ENCODE measurements at regions not wholly inside any gene's neighbourhood (a gene's known extent, or its start where the extent isn't known, plus 50 kb on each side); places are given as distances from the start of the nearest gene placed in this dataset.

- no peaks in the 10 kb centered on the region for H3K36me3 Mint-ChIP-seq
- H3K4me3 Mint-ChIP-seq: no peak overlapping the region
- no peak for ATAC-seq (ENCODE audit: low read depth)
- H3K27me3 Mint-ChIP-seq: peaks cover 6% of the 10 kb centered on the region
- H3K27ac Mint-ChIP-seq: no peak overlapping the region
- POLR2A ChIA-PET: no interaction called here
- no peaks in the 10 kb centered on the region for H3K9me3 Mint-ChIP-seq
- no peaks in the 10 kb centered on the region for H3K4me1 Mint-ChIP-seq
- DNase-seq: no peak
Measured at GRCh38 chr13:76489274-76489673, 396.9 kb downstream of the KCTD12 start.

DNA sequence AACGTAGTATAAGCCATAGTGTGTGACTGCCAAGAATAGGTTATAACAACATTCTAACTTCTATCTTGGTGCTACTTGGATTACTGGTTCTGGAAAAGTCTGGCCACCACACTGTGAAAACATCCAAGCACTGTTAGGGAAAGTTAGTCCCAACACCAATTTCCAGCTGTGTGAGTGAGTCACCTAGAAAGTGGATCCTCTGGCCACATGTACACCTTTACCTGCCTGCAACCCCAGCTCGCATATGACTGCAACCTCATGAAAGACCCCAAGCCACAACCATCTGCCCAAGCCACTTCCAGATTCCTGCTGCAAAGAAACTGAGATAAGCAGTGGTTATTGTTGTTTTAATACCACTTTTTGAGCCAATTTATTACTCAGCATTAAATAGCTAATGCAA lies 404.5 kb downstream of the KCTD12 start:
- no peak for DNase-seq
- ATAC-seq (ENCODE audit: low read depth): no peak
- Mint-ChIP-seq H3K27me3 (no peaks in the 10 kb centered on the region), H3K9me3 (no peaks in the 10 kb centered on the region), H3K4me1 (no peaks in the 10 kb centered on the region), H3K4me3 (no peak overlapping the region), H3K27ac (no peak overlapping the region), H3K36me3 (no peaks in the 10 kb centered on the region)
- POLR2A ChIA-PET: no interaction called here

- H3K27ac Mint-ChIP-seq: no peak overlapping the region
- no peaks in the 10 kb centered on the region for H3K36me3 Mint-ChIP-seq
- DNase-seq (no peak), ATAC-seq (ENCODE audit: low read depth) (no peak)
- H3K4me1 Mint-ChIP-seq: no peaks in the 10 kb centered on the region
- H3K4me3 Mint-ChIP-seq: no peak overlapping the region
- POLR2A ChIA-PET: no interaction called here
- peaks cover 3% of the 10 kb centered on the region for H3K27me3 Mint-ChIP-seq
- no peaks in the 10 kb centered on the region for H3K9me3 Mint-ChIP-seq
Measured at GRCh38 chr13:76474966-76475365, 411.2 kb downstream of the KCTD12 start.

- no peak overlapping the region for H3K4me3 Mint-ChIP-seq
- H3K27me3 Mint-ChIP-seq: peaks cover 3% of the 10 kb centered on the region
- no peak overlapping the region for H3K27ac Mint-ChIP-seq
- no peaks in the 10 kb centered on the region for H3K4me1 Mint-ChIP-seq
- DNase-seq: no peak
- no peaks in the 10 kb centered on the region for H3K36me3 Mint-ChIP-seq
- no peak for ATAC-seq (ENCODE audit: low read depth)
- H3K9me3 Mint-ChIP-seq: no peaks in the 10 kb centered on the region
- POLR2A ChIA-PET: no interaction called here
Measured at GRCh38 chr13:76474356-76474755, 411.8 kb downstream of the KCTD12 start.

DNA sequence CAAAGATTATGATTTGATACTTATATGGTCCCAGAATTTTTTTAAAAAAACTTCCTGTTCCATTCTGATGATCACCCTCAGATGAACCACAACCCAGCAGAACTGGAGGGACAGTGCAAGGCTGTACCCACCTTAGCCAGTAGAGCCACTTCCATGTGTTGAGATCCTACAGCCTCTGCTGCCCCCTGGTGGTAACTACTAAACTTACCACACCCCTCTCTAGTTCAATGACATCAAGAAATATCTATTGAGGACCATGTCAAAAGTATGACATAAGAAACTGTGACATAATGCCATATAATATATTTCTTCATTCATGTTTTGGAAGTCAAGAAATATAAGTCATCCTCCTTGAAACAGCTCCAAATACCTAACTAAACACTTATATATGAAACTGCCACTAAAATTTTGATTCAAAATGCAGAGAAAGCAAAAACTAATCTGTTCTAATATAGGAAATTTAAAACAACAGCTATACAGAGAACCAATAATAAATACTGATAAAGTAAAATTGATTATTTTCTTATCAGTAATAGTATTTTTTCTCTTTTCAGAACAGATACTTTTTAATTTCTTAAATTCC lies 412.6 kb downstream of the KCTD12 start:
- no peaks in the 10 kb centered on the region for H3K9me3 Mint-ChIP-seq
- DNase-seq (peak; percentile 41), ATAC-seq (ENCODE audit: low read depth) (peak; percentile 97)
- no peaks in the 10 kb centered on the region for H3K4me1 Mint-ChIP-seq
- H3K27me3 Mint-ChIP-seq: peaks cover 3% of the 10 kb centered on the region
- POLR2A ChIA-PET: no interaction called here
- H3K27ac Mint-ChIP-seq: no peak overlapping the region
- no peaks in the 10 kb centered on the region for H3K36me3 Mint-ChIP-seq
- H3K4me3 Mint-ChIP-seq: no peak overlapping the region

GRCh38 chr13:76472916-76473315 lies 413.3 kb downstream of the KCTD12 start:
- no peak for ATAC-seq (ENCODE audit: low read depth)
- H3K27me3 Mint-ChIP-seq: peaks cover 3% of the 10 kb centered on the region
- H3K36me3 Mint-ChIP-seq: no peaks in the 10 kb centered on the region
- H3K4me1 Mint-ChIP-seq: no peaks in the 10 kb centered on the region
- no peak for DNase-seq
- POLR2A ChIA-PET: no interaction called here
- H3K4me3 Mint-ChIP-seq: no peak overlapping the region
- no peaks in the 10 kb centered on the region for H3K9me3 Mint-ChIP-seq
- H3K27ac Mint-ChIP-seq: no peak overlapping the region

- Mint-ChIP-seq H3K4me3 (no peak overlapping the region), H3K9me3 (no peaks in the 10 kb centered on the region), H3K27me3 (peaks cover 3% of the 10 kb centered on the region), H3K27ac (no peak overlapping the region), H3K4me1 (no peaks in the 10 kb centered on the region), H3K36me3 (no peaks in the 10 kb centered on the region)
- no peak for ATAC-seq (ENCODE audit: low read depth)
- no peak for DNase-seq
- POLR2A ChIA-PET: no interaction called here
Measured at GRCh38 chr13:76471486-76471885, 414.7 kb downstream of the KCTD12 start.

GRCh38 chr13:76470991-76471390 lies 415.2 kb downstream of the KCTD12 start:
- H3K36me3 Mint-ChIP-seq: no peaks in the 10 kb centered on the region
- H3K4me3 Mint-ChIP-seq: no peak overlapping the region
- H3K4me1 Mint-ChIP-seq: no peaks in the 10 kb centered on the region
- no peaks in the 10 kb centered on the region for H3K9me3 Mint-ChIP-seq
- H3K27me3 Mint-ChIP-seq: peaks cover under 1% of the 10 kb centered on the region
- DNase-seq: no peak
- no peak for ATAC-seq (ENCODE audit: low read depth)
- POLR2A ChIA-PET: no interaction called here
- H3K27ac Mint-ChIP-seq: no peak overlapping the region

DNA sequence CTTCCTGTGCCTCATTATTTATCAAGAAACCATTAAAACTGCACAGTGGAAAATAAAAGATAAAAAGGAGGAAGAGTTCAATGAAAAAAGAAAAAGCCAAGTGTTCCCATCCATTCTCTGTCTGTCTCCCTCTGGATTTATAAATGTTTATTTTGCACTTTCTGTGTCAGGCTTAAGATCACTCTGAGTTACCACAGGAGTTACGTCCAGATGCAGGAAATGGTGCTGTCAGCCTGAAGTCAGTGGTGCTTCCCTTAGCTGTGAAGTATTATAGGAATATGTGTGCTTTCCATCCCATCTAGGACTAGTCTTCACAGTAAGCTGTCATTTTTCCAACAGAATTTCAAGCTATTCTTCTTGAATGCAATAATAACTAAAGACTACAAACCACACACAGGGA lies 420.2 kb downstream of the KCTD12 start:
- no peak for DNase-seq
- POLR2A ChIA-PET: no interaction called here
- no peak for ATAC-seq (ENCODE audit: low read depth)
- Mint-ChIP-seq H3K9me3 (no peaks in the 10 kb centered on the region), H3K4me3 (no peak overlapping the region), H3K36me3 (no peaks in the 10 kb centered on the region), H3K27me3 (no peaks in the 10 kb centered on the region), H3K4me1 (no peaks in the 10 kb centered on the region), H3K27ac (no peak overlapping the region)

- Mint-ChIP-seq H3K27me3 (no peaks in the 10 kb centered on the region), H3K4me1 (no peaks in the 10 kb centered on the region), H3K4me3 (no peak overlapping the region), H3K9me3 (no peaks in the 10 kb centered on the region), H3K36me3 (no peaks in the 10 kb centered on the region), H3K27ac (no peak overlapping the region)
- DNase-seq (no peak), ATAC-seq (ENCODE audit: low read depth) (no peak)
- POLR2A ChIA-PET: no interaction called here
Measured at GRCh38 chr13:76463314-76463713, 422.9 kb downstream of the KCTD12 start.

- POLR2A ChIA-PET: no interaction called here
- DNase-seq: no peak
- H3K27ac Mint-ChIP-seq: no peak overlapping the region
- H3K9me3 Mint-ChIP-seq: no peaks in the 10 kb centered on the region
- no peak for ATAC-seq (ENCODE audit: low read depth)
- no peaks in the 10 kb centered on the region for H3K36me3 Mint-ChIP-seq
- H3K4me3 Mint-ChIP-seq: no peak overlapping the region
- no peaks in the 10 kb centered on the region for H3K4me1 Mint-ChIP-seq
- no peaks in the 10 kb centered on the region for H3K27me3 Mint-ChIP-seq
Measured at GRCh38 chr13:76461999-76462398, 424.2 kb downstream of the KCTD12 start.

GRCh38 chr13:76461484-76461883 lies 424.7 kb downstream of the KCTD12 start:
- no peak overlapping the region for H3K27ac Mint-ChIP-seq
- no peaks in the 10 kb centered on the region for H3K4me1 Mint-ChIP-seq
- ATAC-seq (ENCODE audit: low read depth): no peak
- DNase-seq: no peak
- POLR2A ChIA-PET: no interaction called here
- H3K9me3 Mint-ChIP-seq: no peaks in the 10 kb centered on the region
- no peaks in the 10 kb centered on the region for H3K27me3 Mint-ChIP-seq
- no peaks in the 10 kb centered on the region for H3K36me3 Mint-ChIP-seq
- no peak overlapping the region for H3K4me3 Mint-ChIP-seq

DNA sequence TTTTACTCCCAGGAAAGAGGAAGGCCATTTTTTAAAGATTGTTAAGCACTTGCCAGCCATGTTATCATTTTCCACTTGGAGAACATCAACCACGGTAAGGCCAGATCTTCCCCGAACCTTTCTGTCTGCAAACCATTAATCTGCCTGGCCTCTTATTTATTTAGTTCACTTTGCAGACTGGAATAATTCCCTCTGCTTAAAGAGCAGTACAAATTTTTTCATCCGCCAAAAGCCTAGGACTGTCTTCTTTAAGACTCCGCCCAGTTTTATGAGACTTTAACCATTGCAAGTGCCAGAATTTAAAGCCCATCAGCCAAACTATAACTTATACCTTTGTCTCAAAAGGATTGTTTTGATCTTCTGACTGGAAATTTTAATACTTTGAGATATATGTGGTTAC lies 426.3 kb downstream of the KCTD12 start:
- H3K9me3 Mint-ChIP-seq: no peaks in the 10 kb centered on the region
- ATAC-seq (ENCODE audit: low read depth) (no peak), DNase-seq (no peak)
- POLR2A ChIA-PET: no interaction called here
- H3K27me3 Mint-ChIP-seq: no peaks in the 10 kb centered on the region
- H3K4me3 Mint-ChIP-seq: no peak overlapping the region
- no peaks in the 10 kb centered on the region for H3K4me1 Mint-ChIP-seq
- no peak overlapping the region for H3K27ac Mint-ChIP-seq
- no peaks in the 10 kb centered on the region for H3K36me3 Mint-ChIP-seq

DNA sequence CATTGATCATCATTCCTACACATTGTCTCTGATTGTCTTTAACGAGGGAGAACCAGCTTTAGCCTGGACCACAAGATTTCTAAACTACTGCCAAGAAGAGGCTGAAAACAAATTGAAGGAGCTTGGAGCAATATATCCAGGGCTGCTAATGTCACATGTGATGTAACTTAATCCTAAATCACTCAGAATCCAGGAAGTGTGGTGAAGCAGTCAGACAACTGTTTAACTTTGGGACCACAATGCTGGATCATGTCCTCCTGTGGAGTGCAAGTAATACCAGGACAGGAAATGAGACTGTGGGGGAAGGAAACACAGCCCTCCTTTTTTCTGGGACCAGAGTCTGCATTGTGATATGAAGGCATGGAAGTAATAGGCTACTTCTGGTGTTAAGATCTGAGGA lies 430.2 kb downstream of the KCTD12 start:
- no peak overlapping the region for H3K27ac Mint-ChIP-seq
- H3K4me1 Mint-ChIP-seq: no peaks in the 10 kb centered on the region
- H3K4me3 Mint-ChIP-seq: no peak overlapping the region
- peaks cover 2% of the 10 kb centered on the region for H3K9me3 Mint-ChIP-seq
- POLR2A ChIA-PET: no interaction called here
- ATAC-seq (ENCODE audit: low read depth) (no peak), DNase-seq (no peak)
- no peaks in the 10 kb centered on the region for H3K27me3 Mint-ChIP-seq
- H3K36me3 Mint-ChIP-seq: no peaks in the 10 kb centered on the region

DNA sequence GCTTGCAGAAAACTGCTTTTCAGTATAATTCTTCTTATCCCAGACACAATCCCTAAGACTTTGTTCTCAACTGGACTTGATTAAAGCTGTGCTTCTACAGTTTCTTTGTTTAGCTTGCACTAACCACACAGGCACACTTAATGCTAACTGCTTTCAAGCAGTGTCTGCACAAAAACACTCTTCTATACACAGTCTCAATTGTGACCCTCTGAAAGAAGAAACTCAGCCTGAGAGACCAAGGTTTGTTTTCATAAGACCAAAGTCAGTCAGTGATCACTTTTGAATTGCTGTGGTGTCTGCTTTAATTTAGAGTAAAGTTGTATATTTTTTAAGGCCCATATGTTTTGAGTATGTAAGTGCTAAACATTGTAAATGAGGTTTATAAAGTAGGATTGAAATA lies 431.2 kb downstream of the KCTD12 start:
- Mint-ChIP-seq H3K9me3 (peaks cover 2% of the 10 kb centered on the region), H3K4me1 (no peaks in the 10 kb centered on the region), H3K27ac (no peak overlapping the region), H3K4me3 (no peak overlapping the region), H3K27me3 (no peaks in the 10 kb centered on the region), H3K36me3 (no peaks in the 10 kb centered on the region)
- DNase-seq: no peak
- no peak for ATAC-seq (ENCODE audit: low read depth)
- POLR2A ChIA-PET: no interaction called here

All from activated naive CD8-positive, alpha-beta T cell treated with anti-CD3 and anti-CD28 coated beads, Interleukin-2, amount 10 ng/mL, durations not matched to agents 7 days and 5 days (primary cell).